Keratinocyte (primary cell): ENCODE measurements at regions not wholly inside any gene's neighbourhood (a gene's known extent, or its start where the extent isn't known, plus 50 kb on each side); places are given as distances from the start of the nearest gene placed in this dataset.

Experiments
- EZH2 ChIP-seq: IDR thresholded peaks from one replicate; pipeline ENCODE4 v1.6.1; 2012; ENCODE audit warnings: inconsistent platforms, mild to moderate bottlenecking, low read length, moderate library complexity
- TF ChIP-seq, protein P1 (sequence below), 3 experiments: IDR thresholded peaks in 1 of 3; conservative IDR thresholded peaks in 1 of 3; optimal IDR thresholded peaks in 1 of 3; 2 replicates in 2 of 3; 3 replicates in 1 of 3; pipeline versions ENCODE3 to v1.5.1; 2011; ENCODE audit warnings: low read length in 3 of 3, mild to moderate bottlenecking in 3 of 3, moderate library complexity in 2 of 3, control low read depth in 1 of 3, inconsistent platforms in 1 of 3; ENCODE audit not compliant: insufficient read depth in 2 of 3; ENCODE audit errors: extremely low read depth in 1 of 3

DNA sequence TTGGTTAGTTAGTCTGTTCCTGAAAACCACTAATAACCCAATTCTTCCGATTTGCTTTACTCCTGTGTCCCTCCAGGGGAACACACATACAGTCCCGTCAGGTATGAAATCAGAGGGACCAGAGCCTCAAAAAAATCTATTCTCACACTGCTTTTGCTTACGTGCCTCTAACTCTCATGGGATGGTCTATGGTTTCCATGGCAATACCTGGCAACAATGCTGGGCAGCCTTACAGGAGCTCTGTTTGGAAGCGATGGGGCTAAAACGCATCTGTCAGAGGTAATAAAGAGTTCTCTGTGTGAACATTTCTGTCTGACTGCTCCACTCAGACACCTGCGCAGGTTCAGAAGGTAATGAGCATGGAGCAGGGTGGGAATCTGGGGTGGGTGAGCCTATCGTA, 376.2 kb downstream of the GXYLT1 start:
- TF ChIP-seq, protein P1, sequence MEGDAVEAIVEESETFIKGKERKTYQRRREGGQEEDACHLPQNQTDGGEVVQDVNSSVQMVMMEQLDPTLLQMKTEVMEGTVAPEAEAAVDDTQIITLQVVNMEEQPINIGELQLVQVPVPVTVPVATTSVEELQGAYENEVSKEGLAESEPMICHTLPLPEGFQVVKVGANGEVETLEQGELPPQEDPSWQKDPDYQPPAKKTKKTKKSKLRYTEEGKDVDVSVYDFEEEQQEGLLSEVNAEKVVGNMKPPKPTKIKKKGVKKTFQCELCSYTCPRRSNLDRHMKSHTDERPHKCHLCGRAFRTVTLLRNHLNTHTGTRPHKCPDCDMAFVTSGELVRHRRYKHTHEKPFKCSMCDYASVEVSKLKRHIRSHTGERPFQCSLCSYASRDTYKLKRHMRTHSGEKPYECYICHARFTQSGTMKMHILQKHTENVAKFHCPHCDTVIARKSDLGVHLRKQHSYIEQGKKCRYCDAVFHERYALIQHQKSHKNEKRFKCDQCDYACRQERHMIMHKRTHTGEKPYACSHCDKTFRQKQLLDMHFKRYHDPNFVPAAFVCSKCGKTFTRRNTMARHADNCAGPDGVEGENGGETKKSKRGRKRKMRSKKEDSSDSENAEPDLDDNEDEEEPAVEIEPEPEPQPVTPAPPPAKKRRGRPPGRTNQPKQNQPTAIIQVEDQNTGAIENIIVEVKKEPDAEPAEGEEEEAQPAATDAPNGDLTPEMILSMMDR (optimal IDR thresholded peaks at IDR 0.05 in 1 of 3, IDR thresholded peaks at IDR 0.05 in 1 of 3, conservative IDR thresholded peaks at IDR 0.05 in 1 of 3; ENCODE audit: extremely low read depth in 1 of 3, insufficient read depth in 2 of 3, low read length in 3 of 3) = no peak
- no peak for TF ChIP-seq EZH2
